Neural progenitor cell (in vitro differentiated cells): ENCODE measurements at regions not wholly inside any gene's neighbourhood (a gene's known extent, or its start where the extent isn't known, plus 50 kb on each side); places are given as distances from the start of the nearest gene placed in this dataset.

Source experiments
- DNase-seq: peaks from one replicate; pipeline ENCODE4 v3.0.0-alpha.2; 2016; ENCODE audit warnings: low spot score
- H2AFZ ChIP-seq: fragments of 200-600 bp; sonication (generic); replicated peaks from 2 replicates; pipeline ENCODE4 v1.6.1; 2016; ENCODE audit warnings: antibody characterized with exemption
- H3F3A ChIP-seq: fragments of 200-600 bp; sonication (generic); 2 replicates; pipeline ENCODE4 v1.6.1; 2016; ENCODE audit warnings: antibody characterized with exemption, low read depth
- H3K27ac ChIP-seq: fragments of 200-600 bp; sonication (generic); 2 replicates; pipeline ENCODE4 v1.5.1; 2016; ENCODE audit warnings: mild to moderate bottlenecking
- H3K27me3 ChIP-seq: fragments of 200-600 bp; sonication (generic); 2 replicates; pipeline ENCODE4 v1.6.1; 2016; ENCODE audit warnings: mild to moderate bottlenecking, moderate library complexity
- H3K36me3 ChIP-seq: fragments of 200-600 bp; sonication (generic); 2 replicates; pipeline ENCODE4 v1.5.1; 2016
- H3K4me1 ChIP-seq: fragments of 200-600 bp; sonication (generic); 2 replicates; pipeline ENCODE4 v1.6.1; 2016; ENCODE audit warnings: mixed run types
- H3K4me2 ChIP-seq: fragments of 200-600 bp; sonication (generic); 2 replicates; pipeline ENCODE4 v1.6.1; 2016
- H3K4me3 ChIP-seq: fragments of 200-600 bp; sonication (generic); 2 replicates; pipeline ENCODE4 v1.5.1; 2016
- H3K79me2 ChIP-seq: fragments of 200-600 bp; sonication (generic); 2 replicates; pipeline ENCODE4 v1.6.1; 2016; ENCODE audit warnings: low read depth
- H3K9ac ChIP-seq: fragments of 200-600 bp; sonication (generic); 2 replicates; pipeline ENCODE4 v1.6.1; 2016
- H3K9me3 ChIP-seq: fragments of 200-600 bp; sonication (generic); 2 replicates; pipeline ENCODE4 v1.5.1; 2016; ENCODE audit warnings: low read depth
- H4K20me1 ChIP-seq: fragments of 200-600 bp; sonication (generic); 2 replicates; pipeline ENCODE4 v1.6.1; 2016; ENCODE audit warnings: low read depth
- H3K27ac Mint-ChIP-seq: 3 replicates; pipeline ENCODE4 v1.8.0; 2021; ENCODE audit warnings: mixed read lengths
- H3K27me3 Mint-ChIP-seq: 2 replicates; pipeline ENCODE4 v1.8.0; 2022; ENCODE audit warnings: low read depth, mild to moderate bottlenecking, inconsistent platforms, moderate library complexity, mixed read lengths; ENCODE audit not compliant: insufficient read depth
- H3K36me3 Mint-ChIP-seq: 3 replicates; pipeline ENCODE4 v1.8.0; 2021; ENCODE audit warnings: mixed read lengths
- H3K4me1 Mint-ChIP-seq: 3 replicates; pipeline ENCODE4 v1.8.0; 2021; ENCODE audit warnings: mixed read lengths
- H3K4me3 Mint-ChIP-seq: 3 replicates; pipeline ENCODE4 v1.8.0; 2021; ENCODE audit warnings: mild to moderate bottlenecking, moderate library complexity, mixed read lengths
- H3K9me3 Mint-ChIP-seq: 3 replicates; pipeline ENCODE4 v1.8.0; 2020; ENCODE audit warnings: mixed read lengths
- CTCF ChIP-seq: fragments of 200-600 bp; sonication (generic); IDR thresholded peaks from 2 replicates; pipeline ENCODE4 v1.5.1; 2017; ENCODE audit warnings: antibody characterized with exemption, mild to moderate bottlenecking
- EZH2 ChIP-seq: fragments of 200-600 bp; sonication (generic); IDR thresholded peaks from 2 replicates; pipeline ENCODE4 v1.6.1; 2017; ENCODE audit warnings: antibody characterized with exemption, mild to moderate bottlenecking, moderate library complexity
- EZH2phosphoT487 ChIP-seq: fragments of 200-600 bp; sonication (generic); IDR thresholded peaks from 2 replicates; pipeline ENCODE4 v1.6.1; 2017; ENCODE audit warnings: antibody characterized with exemption

GRCh38 chr15:66891776-66892175 lies 173.6 kb upstream of the SMAD3 start:
- peaks cover under 1% of the 10 kb centered on the region for H3K27me3 Mint-ChIP-seq
- no peaks in the 10 kb centered on the region for H3K27me3 ChIP-seq
- no peak overlapping the region for H2AFZ ChIP-seq
- H3F3A ChIP-seq, result no peaks in the 10 kb centered on the region
- no peaks in the 10 kb centered on the region for H3K79me2 ChIP-seq
- peaks cover 2% of the 10 kb centered on the region for H3K4me1 Mint-ChIP-seq
- no peak overlapping the region for H3K4me2 ChIP-seq
- no peak overlapping the region for H3K27ac ChIP-seq
- H3K4me3 Mint-ChIP-seq, result no peak overlapping the region
- H3K4me1 ChIP-seq, result no peaks in the 10 kb centered on the region
- H3K36me3 ChIP-seq, result no peaks in the 10 kb centered on the region
- peaks cover 25% of the 10 kb centered on the region for H3K9me3 Mint-ChIP-seq
- TF ChIP-seq CTCF (no peak), EZH2 (no peak), EZH2phosphoT487 (no peak)
- no peak overlapping the region for H3K4me3 ChIP-seq
- no peaks in the 10 kb centered on the region for H3K9me3 ChIP-seq
- H3K27ac Mint-ChIP-seq, result no peak overlapping the region
- no peaks in the 10 kb centered on the region for H4K20me1 ChIP-seq
- H3K36me3 Mint-ChIP-seq, result no peaks in the 10 kb centered on the region
- DNase-seq, result no peak
- H3K9ac ChIP-seq, result no peak overlapping the region

GRCh38 chr15:66893294-66893693 lies 172.1 kb upstream of the SMAD3 start:
- H3K4me1 ChIP-seq, result no peaks in the 10 kb centered on the region
- no peaks in the 10 kb centered on the region for H3F3A ChIP-seq
- no peak overlapping the region for H3K9ac ChIP-seq
- H3K9me3 Mint-ChIP-seq, result peaks cover 20% of the 10 kb centered on the region
- H3K27ac Mint-ChIP-seq, result no peak overlapping the region
- H3K9me3 ChIP-seq, result no peaks in the 10 kb centered on the region
- H3K4me3 ChIP-seq, result no peak overlapping the region
- no peaks in the 10 kb centered on the region for H3K36me3 Mint-ChIP-seq
- H3K36me3 ChIP-seq, result no peaks in the 10 kb centered on the region
- no peaks in the 10 kb centered on the region for H3K79me2 ChIP-seq
- TF ChIP-seq EZH2phosphoT487 (no peak), CTCF (no peak), EZH2 (no peak)
- H3K27me3 Mint-ChIP-seq, result peaks cover 2% of the 10 kb centered on the region
- H3K4me3 Mint-ChIP-seq, result no peak overlapping the region
- peaks cover 2% of the 10 kb centered on the region for H3K4me1 Mint-ChIP-seq
- no peak overlapping the region for H3K27ac ChIP-seq
- H3K27me3 ChIP-seq, result no peaks in the 10 kb centered on the region
- no peak overlapping the region for H3K4me2 ChIP-seq
- H2AFZ ChIP-seq, result peak overlapping the region; percentile 83
- H4K20me1 ChIP-seq, result no peaks in the 10 kb centered on the region
- DNase-seq, result no peak

GRCh38 chr15:66894363-66894762 lies 171.0 kb upstream of the SMAD3 start:
- Mint-ChIP-seq H3K4me3 (no peak overlapping the region), H3K27ac (no peak overlapping the region), H3K36me3 (no peaks in the 10 kb centered on the region), H3K4me1 (peaks cover 2% of the 10 kb centered on the region), H3K9me3 (peaks cover 12% of the 10 kb centered on the region), H3K27me3 (peaks cover 5% of the 10 kb centered on the region)
- H3K36me3 ChIP-seq, result no peaks in the 10 kb centered on the region
- no peak overlapping the region for H3K4me3 ChIP-seq
- no peaks in the 10 kb centered on the region for H3F3A ChIP-seq
- TF ChIP-seq EZH2phosphoT487, result no peak
- TF ChIP-seq EZH2, result no peak
- no peak for TF ChIP-seq CTCF
- H3K4me1 ChIP-seq, result peaks cover 5% of the 10 kb centered on the region
- no peak for DNase-seq
- no peak overlapping the region for H3K9ac ChIP-seq
- H3K27ac ChIP-seq, result no peak overlapping the region
- H3K79me2 ChIP-seq, result no peaks in the 10 kb centered on the region
- no peak overlapping the region for H2AFZ ChIP-seq
- H3K27me3 ChIP-seq, result no peaks in the 10 kb centered on the region
- no peaks in the 10 kb centered on the region for H4K20me1 ChIP-seq
- H3K9me3 ChIP-seq, result no peaks in the 10 kb centered on the region
- no peak overlapping the region for H3K4me2 ChIP-seq
